GM19438 (cell line): ENCODE measurements at regions not wholly inside any gene's neighbourhood (a gene's known extent, or its start where the extent isn't known, plus 50 kb on each side); places are given as distances from the start of the nearest gene placed in this dataset.
"Not testable (repeated sequence)": the region's sequence is repeated elsewhere in the genome, so short reads cannot be mapped to it uniquely, and the experiment has no call there.

Source experiments
- ATAC-seq: cut with Tn5 transposase; IDR thresholded peaks from one replicate; pipeline ENCODE4 v1.9.1; 2021; ENCODE audit warnings: low read depth; ENCODE audit not compliant: unreplicated experiment

GRCh38 chr14:30214014-30214413 lies 286.4 kb upstream of the PRKD1 start:
- ATAC-seq = no peak

GRCh38 chr14:30214461-30215090 lies 286.9 kb upstream of the PRKD1 start:
- ATAC-seq = no peak

- no peak for ATAC-seq
Observed at GRCh38 chr14:30218907-30219306, 291.3 kb upstream of the PRKD1 start.

- no peak for ATAC-seq
Observed at GRCh38 chr14:30221546-30221945, 293.9 kb upstream of the PRKD1 start.

- no peak for ATAC-seq
Observed at GRCh38 chr14:30223385-30223785, 295.7 kb upstream of the PRKD1 start.

GRCh38 chr14:30223966-30224365 lies 296.3 kb upstream of the PRKD1 start:
- ATAC-seq = no peak

GRCh38 chr14:30225176-30225575 lies 297.5 kb upstream of the PRKD1 start:
- ATAC-seq = no peak

GRCh38 chr14:30227436-30227835 lies 299.8 kb upstream of the PRKD1 start:
- ATAC-seq = no peak

GRCh38 chr14:30227876-30228275 lies 300.2 kb upstream of the PRKD1 start:
- ATAC-seq = no peak

- no peak for ATAC-seq
Observed at GRCh38 chr14:30230719-30231118, 303.1 kb upstream of the PRKD1 start.

- no peak for ATAC-seq
Observed at GRCh38 chr14:30234966-30235365, 307.3 kb upstream of the PRKD1 start.

- no peak for ATAC-seq
Observed at GRCh38 chr14:30235485-30235884, 307.8 kb upstream of the PRKD1 start.

- no peak for ATAC-seq
Observed at GRCh38 chr14:30238936-30239335, 311.3 kb upstream of the PRKD1 start.

GRCh38 chr14:30240018-30240417 lies 312.4 kb upstream of the PRKD1 start:
- no peak for ATAC-seq

- no peak for ATAC-seq
Observed at GRCh38 chr14:30240685-30241084, 313.0 kb upstream of the PRKD1 start.

GRCh38 chr14:30242744-30243143 lies 315.1 kb upstream of the PRKD1 start:
- no peak for ATAC-seq

GRCh38 chr14:30243207-30243606 lies 315.6 kb upstream of the PRKD1 start:
- ATAC-seq = no peak

GRCh38 chr14:30243805-30244204 lies 315.2 kb upstream of the G2E3 start:
- ATAC-seq = no peak

- not testable (repeated sequence) for ATAC-seq
Observed at GRCh38 chr14:30244348-30244747, 314.6 kb upstream of the G2E3 start.

GRCh38 chr14:30251017-30251416 lies 307.9 kb upstream of the G2E3 start:
- ATAC-seq = no peak

- no peak for ATAC-seq
Observed at GRCh38 chr14:30251557-30252100, 307.3 kb upstream of the G2E3 start.

- no peak for ATAC-seq
Observed at GRCh38 chr14:30252151-30252550, 306.8 kb upstream of the G2E3 start.
